Upper lobe of right lung (tissue), 1 donor: ENCODE measurements at regions not wholly inside any gene's neighbourhood (a gene's known extent, or its start where the extent isn't known, plus 50 kb on each side); places are given as distances from the start of the nearest gene placed in this dataset.
A peak's percentile ranks its signal among the peaks of the same experiment; 100 is the strongest.

Experiments
- ATAC-seq: fragments of 200-7000 bp; cut with Tn5 transposase; one replicate; pipeline ENCODE4 v1.9.1; 2020; ENCODE audit warnings: mild to moderate bottlenecking, moderate library complexity
- DNase-seq: peaks from one replicate; pipeline ENCODE4 v3.0.0-alpha.2; 2020
- H3K27ac ChIP-seq: fragments of 200-600 bp; one replicate; pipeline ENCODE4 v1.8.0; 2022
- H3K27me3 ChIP-seq: fragments of 200-600 bp; one replicate; pipeline ENCODE4 v1.8.0; 2022; ENCODE audit warnings: mild to moderate bottlenecking
- H3K36me3 ChIP-seq: fragments of 200-600 bp; one replicate; pipeline ENCODE4 v1.8.0; 2022
- H3K4me1 ChIP-seq: fragments of 200-600 bp; one replicate; pipeline ENCODE4 v1.8.0; 2022
- H3K4me3 ChIP-seq: fragments of 200-600 bp; one replicate; pipeline ENCODE4 v1.8.0; 2022; ENCODE audit warnings: mild to moderate bottlenecking
- H3K9me3 ChIP-seq: fragments of 200-600 bp; one replicate; pipeline ENCODE4 v1.8.0; 2022
- CTCF ChIP-seq: fragments of 200-600 bp; IDR thresholded peaks from one replicate; pipeline ENCODE4 v1.8.0; 2022; ENCODE audit warnings: antibody characterized with exemption
- intact Hi-C: fragments of 100-400 bp; cut with DNase I; formaldehyde crosslinking; loops from one replicate; pipeline ENCODE4 v1.11.0; 2022
- donor health status: DM: no; HTN: yes; CAD: no; lungs with severe emphysema.

- Histone ChIP-seq H3K4me3 (no peak overlapping the region), H3K9me3 (no peaks in the 10 kb centered on the region), H3K27ac (no peak overlapping the region), H3K27me3 (no peaks in the 10 kb centered on the region), H3K4me1 (no peaks in the 10 kb centered on the region), H3K36me3 (no peaks in the 10 kb centered on the region)
- no peak for TF ChIP-seq CTCF
- DNase-seq, result no peak
- no peak for ATAC-seq
- intact Hi-C loops, result no loop called here
These were observed 525.5 kb downstream of the RFC3 start for GRCh38 chr13:34343413-34343940.

- Histone ChIP-seq H3K4me1 (no peaks in the 10 kb centered on the region), H3K27ac (no peak overlapping the region), H3K27me3 (no peaks in the 10 kb centered on the region), H3K9me3 (no peaks in the 10 kb centered on the region), H3K4me3 (no peak overlapping the region), H3K36me3 (no peaks in the 10 kb centered on the region)
- no peak for TF ChIP-seq CTCF
- intact Hi-C loops, result no loop called here
- no peak for ATAC-seq
- no peak for DNase-seq
These were observed 526.9 kb downstream of the RFC3 start for GRCh38 chr13:34344816-34345215.

- no peak for ATAC-seq
- Histone ChIP-seq H3K4me3 (no peak overlapping the region), H3K4me1 (no peaks in the 10 kb centered on the region), H3K27me3 (no peaks in the 10 kb centered on the region), H3K27ac (no peak overlapping the region), H3K9me3 (no peaks in the 10 kb centered on the region), H3K36me3 (no peaks in the 10 kb centered on the region)
- no peak for DNase-seq
- intact Hi-C loops, result no loop called here
- no peak for TF ChIP-seq CTCF
These were observed 527.5 kb downstream of the RFC3 start for GRCh38 chr13:34345258-34345965.

GRCh38 chr13:34346626-34347025, 528.7 kb downstream of the RFC3 start:
- intact Hi-C loops, result no loop called here
- Histone ChIP-seq H3K4me1 (no peaks in the 10 kb centered on the region), H3K9me3 (no peaks in the 10 kb centered on the region), H3K27me3 (no peaks in the 10 kb centered on the region), H3K36me3 (no peaks in the 10 kb centered on the region), H3K4me3 (no peak overlapping the region), H3K27ac (no peak overlapping the region)
- no peak for TF ChIP-seq CTCF
- DNase-seq (no peak), ATAC-seq (no peak)

- ATAC-seq (peak; percentile 45), DNase-seq (no peak)
- H3K9me3 ChIP-seq, result no peaks in the 10 kb centered on the region
- no peak for TF ChIP-seq CTCF
- H3K4me1 ChIP-seq, result no peaks in the 10 kb centered on the region
- intact Hi-C loops, result no loop called here
- no peaks in the 10 kb centered on the region for H3K36me3 ChIP-seq
- no peak overlapping the region for H3K27ac ChIP-seq
- no peak overlapping the region for H3K4me3 ChIP-seq
- H3K27me3 ChIP-seq, result no peaks in the 10 kb centered on the region
These were observed 530.0 kb downstream of the RFC3 start for GRCh38 chr13:34347784-34348573.
